ENCODE measurements at regions not wholly inside any gene's neighbourhood (a gene's known extent, or its start where the extent isn't known, plus 50 kb on each side); places are given as distances from the start of the nearest gene placed in this dataset.

GRCh38 chr7:31398815-31399214 lies 58.3 kb upstream of the NEUROD6 start:
- Histone ChIP-seq H3K36me3 (no peaks in the 10 kb centered on the region), H3K27ac (no peak overlapping the region), H3K27me3 (ENCODE audit: insufficient read depth, low read depth, severe bottlenecking) (peaks cover 5% of the 10 kb centered on the region), H3K9me3 (ENCODE audit: severe bottlenecking) (no peaks in the 10 kb centered on the region), H3K4me3 (ENCODE audit: low read depth, low read length) (no peak overlapping the region)
- no peak for DNase-seq
- TF ChIP-seq CTCF (IDR thresholded peaks at IDR 0.05; ENCODE audit: low read depth, low read length) = no peak

GRCh38 chr7:31407178-31407676 lies 66.7 kb upstream of the NEUROD6 start:
- peaks cover 18% of the 10 kb centered on the region for H3K27me3 ChIP-seq (ENCODE audit: insufficient read depth, low read depth, severe bottlenecking)
- no peaks in the 10 kb centered on the region for H3K36me3 ChIP-seq
- no peaks in the 10 kb centered on the region for H3K9me3 ChIP-seq (ENCODE audit: severe bottlenecking)
- DNase-seq = no peak
- H3K4me3 ChIP-seq (ENCODE audit: low read depth, low read length) = no peak overlapping the region
- no peak for TF ChIP-seq CTCF (IDR thresholded peaks at IDR 0.05; ENCODE audit: low read depth, low read length)
- no peak overlapping the region for H3K27ac ChIP-seq

GRCh38 chr7:31408140-31408729 lies 67.7 kb upstream of the NEUROD6 start:
- no peak overlapping the region for H3K27ac ChIP-seq
- H3K27me3 ChIP-seq (ENCODE audit: insufficient read depth, low read depth, severe bottlenecking) = peaks cover 21% of the 10 kb centered on the region
- DNase-seq = no peak
- TF ChIP-seq CTCF (IDR thresholded peaks at IDR 0.05; ENCODE audit: low read depth, low read length) = no peak
- no peaks in the 10 kb centered on the region for H3K9me3 ChIP-seq (ENCODE audit: severe bottlenecking)
- H3K36me3 ChIP-seq = no peaks in the 10 kb centered on the region
- H3K4me3 ChIP-seq (ENCODE audit: low read depth, low read length) = no peak overlapping the region

- no peak for TF ChIP-seq CTCF (IDR thresholded peaks at IDR 0.05; ENCODE audit: low read depth, low read length)
- no peak overlapping the region for H3K4me3 ChIP-seq (ENCODE audit: low read depth, low read length)
- no peaks in the 10 kb centered on the region for H3K9me3 ChIP-seq (ENCODE audit: severe bottlenecking)
- no peaks in the 10 kb centered on the region for H3K36me3 ChIP-seq
- DNase-seq = no peak
- no peak overlapping the region for H3K27ac ChIP-seq
- H3K27me3 ChIP-seq (ENCODE audit: insufficient read depth, low read depth, severe bottlenecking) = peaks cover 14% of the 10 kb centered on the region
Observed at GRCh38 chr7:31410265-31410664, 69.7 kb upstream of the NEUROD6 start.

GRCh38 chr7:31411416-31411815 lies 70.9 kb upstream of the NEUROD6 start:
- TF ChIP-seq CTCF (IDR thresholded peaks at IDR 0.05; ENCODE audit: low read depth, low read length) = no peak
- Histone ChIP-seq H3K4me3 (ENCODE audit: low read depth, low read length) (no peak overlapping the region), H3K27ac (no peak overlapping the region), H3K36me3 (no peaks in the 10 kb centered on the region), H3K27me3 (ENCODE audit: insufficient read depth, low read depth, severe bottlenecking) (peaks cover 6% of the 10 kb centered on the region), H3K9me3 (ENCODE audit: severe bottlenecking) (no peaks in the 10 kb centered on the region)
- no peak for DNase-seq

GRCh38 chr7:31413766-31414165 lies 73.2 kb upstream of the NEUROD6 start:
- Histone ChIP-seq H3K4me3 (ENCODE audit: low read depth, low read length) (no peak overlapping the region), H3K9me3 (ENCODE audit: severe bottlenecking) (no peaks in the 10 kb centered on the region), H3K36me3 (no peaks in the 10 kb centered on the region), H3K27me3 (ENCODE audit: insufficient read depth, low read depth, severe bottlenecking) (peaks cover 2% of the 10 kb centered on the region), H3K27ac (no peak overlapping the region)
- DNase-seq = no peak
- no peak for TF ChIP-seq CTCF (IDR thresholded peaks at IDR 0.05; ENCODE audit: low read depth, low read length)
